Lower leg skin (tissue), 3 donors: ENCODE measurements at regions not wholly inside any gene's neighbourhood (a gene's known extent, or its start where the extent isn't known, plus 50 kb on each side); places are given as distances from the start of the nearest gene placed in this dataset.

Experiments used
- POLR2A ChIP-seq, 2 donors: fragments of 450-650 bp; IDR thresholded peaks; one replicate each; pipeline ENCODE4 v1.6.1; 2016 to 2017; ENCODE audit warnings: antibody characterized with exemption in 2 of 2, mild to moderate bottlenecking in 1 of 2, moderate library complexity in 1 of 2
- TF ChIP-seq, protein P1 (sequence below), 3 donors: fragments of 450-650 bp; IDR thresholded peaks; one replicate each; pipeline ENCODE4 v1.5.1; 2016; ENCODE audit warnings: antibody characterized with exemption in 3 of 3, mild to moderate bottlenecking in 3 of 3, moderate library complexity in 2 of 3

DNA sequence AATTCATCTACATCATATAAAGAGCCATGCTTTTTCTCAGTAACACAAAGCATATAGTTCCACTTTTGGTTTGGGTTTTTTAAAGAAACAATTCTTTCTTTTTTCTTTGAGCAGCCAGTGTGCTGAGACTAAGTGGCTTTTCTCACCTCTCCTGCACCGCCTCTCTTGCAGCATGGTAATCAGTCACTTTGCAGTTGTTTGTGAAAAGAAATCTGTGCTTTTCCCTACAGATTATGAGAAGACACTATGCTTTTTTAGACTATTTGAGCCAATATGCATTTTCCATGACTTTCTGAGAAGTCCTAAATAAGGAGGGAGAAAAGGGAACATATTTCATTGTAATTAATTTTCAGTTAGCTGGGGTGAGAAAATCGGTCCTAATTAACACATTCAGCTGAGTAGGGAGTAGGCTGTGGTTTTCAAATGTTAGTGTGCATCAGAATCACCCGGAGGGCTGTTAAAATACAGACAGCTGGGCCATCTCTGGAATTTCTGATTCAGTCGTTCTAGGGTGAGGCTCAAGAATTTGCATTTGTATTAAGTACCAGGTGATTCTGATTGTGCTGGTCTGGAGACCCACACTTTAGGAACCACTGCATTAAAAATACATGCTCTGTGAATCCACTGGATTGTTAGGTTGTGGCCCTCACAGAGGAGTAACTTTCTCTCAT is 155.2 kb downstream of the TINAG start:
- TF ChIP-seq, protein P1, sequence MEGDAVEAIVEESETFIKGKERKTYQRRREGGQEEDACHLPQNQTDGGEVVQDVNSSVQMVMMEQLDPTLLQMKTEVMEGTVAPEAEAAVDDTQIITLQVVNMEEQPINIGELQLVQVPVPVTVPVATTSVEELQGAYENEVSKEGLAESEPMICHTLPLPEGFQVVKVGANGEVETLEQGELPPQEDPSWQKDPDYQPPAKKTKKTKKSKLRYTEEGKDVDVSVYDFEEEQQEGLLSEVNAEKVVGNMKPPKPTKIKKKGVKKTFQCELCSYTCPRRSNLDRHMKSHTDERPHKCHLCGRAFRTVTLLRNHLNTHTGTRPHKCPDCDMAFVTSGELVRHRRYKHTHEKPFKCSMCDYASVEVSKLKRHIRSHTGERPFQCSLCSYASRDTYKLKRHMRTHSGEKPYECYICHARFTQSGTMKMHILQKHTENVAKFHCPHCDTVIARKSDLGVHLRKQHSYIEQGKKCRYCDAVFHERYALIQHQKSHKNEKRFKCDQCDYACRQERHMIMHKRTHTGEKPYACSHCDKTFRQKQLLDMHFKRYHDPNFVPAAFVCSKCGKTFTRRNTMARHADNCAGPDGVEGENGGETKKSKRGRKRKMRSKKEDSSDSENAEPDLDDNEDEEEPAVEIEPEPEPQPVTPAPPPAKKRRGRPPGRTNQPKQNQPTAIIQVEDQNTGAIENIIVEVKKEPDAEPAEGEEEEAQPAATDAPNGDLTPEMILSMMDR (IDR thresholded peaks at IDR 0.05), result no peak
- no peak for TF ChIP-seq POLR2A (IDR thresholded peaks at IDR 0.05)
